ENCODE measurements at regions not wholly inside any gene's neighbourhood (a gene's known extent, or its start where the extent isn't known, plus 50 kb on each side); places are given as distances from the start of the nearest gene placed in this dataset.

DNA sequence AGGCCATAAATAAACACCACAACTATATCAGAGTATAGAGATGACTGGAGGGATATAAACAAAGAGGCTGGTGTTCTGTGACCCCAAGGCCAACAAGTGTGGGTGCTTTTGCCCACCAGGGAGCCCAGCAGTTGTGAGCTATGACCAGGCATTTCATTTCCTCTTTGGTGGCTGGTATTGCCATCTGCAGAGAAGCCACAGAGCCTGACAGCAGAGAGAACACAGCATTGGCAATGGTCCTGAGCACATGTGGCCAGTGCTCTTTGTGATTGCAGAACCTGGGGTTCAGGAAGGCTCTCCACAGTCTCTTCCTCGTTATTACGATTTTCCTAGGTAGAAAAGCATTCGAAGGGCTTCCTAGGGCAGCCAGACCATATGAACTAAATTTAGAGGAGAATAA, 112.3 kb downstream of the TM2D1 start:
- no peak overlapping the region for H3K27ac ChIP-seq
- TF ChIP-seq ZFX (IDR thresholded peaks at IDR 0.05), result no peak
- no peak for TF ChIP-seq CTCF (conservative IDR thresholded peaks at IDR 0.05)

DNA sequence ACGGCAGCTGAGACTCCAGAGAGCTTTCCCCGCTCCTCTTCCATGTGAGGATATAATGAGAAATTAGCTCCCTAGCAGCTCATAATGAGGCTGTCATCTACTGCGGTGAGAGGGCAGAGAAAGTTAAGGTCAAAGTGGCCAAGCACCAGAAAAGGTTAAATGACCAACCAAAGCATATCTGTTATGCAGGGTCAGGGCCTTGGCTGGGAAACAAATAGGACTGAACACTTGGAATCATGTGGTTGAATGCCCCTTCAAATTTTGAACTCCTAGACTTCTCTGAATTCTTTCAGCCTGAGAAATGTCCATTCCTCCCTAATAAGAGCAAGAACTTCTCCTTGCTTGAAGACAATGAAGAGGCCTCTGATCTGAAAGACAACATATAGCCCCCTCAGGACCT, 115.9 kb downstream of the TM2D1 start:
- TF ChIP-seq CTCF (conservative IDR thresholded peaks at IDR 0.05) (no peak), ZFX (IDR thresholded peaks at IDR 0.05) (no peak)
- H3K27ac ChIP-seq, result no peak overlapping the region

DNA sequence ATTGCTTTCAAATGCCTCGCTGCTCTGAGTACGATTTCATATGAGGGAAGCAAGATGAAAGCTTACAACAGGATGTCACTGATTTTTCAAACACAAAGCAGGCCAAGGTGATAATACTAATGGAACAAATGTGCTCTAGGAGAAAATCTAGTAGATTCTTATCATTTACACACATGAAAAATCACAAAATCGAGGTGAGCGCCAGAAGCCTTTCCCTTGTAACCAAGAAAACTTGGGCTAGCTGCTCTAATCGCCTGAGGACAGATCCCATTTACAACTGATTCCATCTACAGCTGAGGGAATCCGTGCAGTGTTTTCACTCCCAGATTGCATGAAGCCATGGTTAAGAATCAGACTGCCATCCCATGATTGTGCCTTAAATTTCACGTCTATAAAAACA, 117.5 kb downstream of the TM2D1 start:
- H3K27ac ChIP-seq, result no peak overlapping the region
- TF ChIP-seq CTCF (conservative IDR thresholded peaks at IDR 0.05) (no peak), ZFX (IDR thresholded peaks at IDR 0.05) (no peak)

DNA sequence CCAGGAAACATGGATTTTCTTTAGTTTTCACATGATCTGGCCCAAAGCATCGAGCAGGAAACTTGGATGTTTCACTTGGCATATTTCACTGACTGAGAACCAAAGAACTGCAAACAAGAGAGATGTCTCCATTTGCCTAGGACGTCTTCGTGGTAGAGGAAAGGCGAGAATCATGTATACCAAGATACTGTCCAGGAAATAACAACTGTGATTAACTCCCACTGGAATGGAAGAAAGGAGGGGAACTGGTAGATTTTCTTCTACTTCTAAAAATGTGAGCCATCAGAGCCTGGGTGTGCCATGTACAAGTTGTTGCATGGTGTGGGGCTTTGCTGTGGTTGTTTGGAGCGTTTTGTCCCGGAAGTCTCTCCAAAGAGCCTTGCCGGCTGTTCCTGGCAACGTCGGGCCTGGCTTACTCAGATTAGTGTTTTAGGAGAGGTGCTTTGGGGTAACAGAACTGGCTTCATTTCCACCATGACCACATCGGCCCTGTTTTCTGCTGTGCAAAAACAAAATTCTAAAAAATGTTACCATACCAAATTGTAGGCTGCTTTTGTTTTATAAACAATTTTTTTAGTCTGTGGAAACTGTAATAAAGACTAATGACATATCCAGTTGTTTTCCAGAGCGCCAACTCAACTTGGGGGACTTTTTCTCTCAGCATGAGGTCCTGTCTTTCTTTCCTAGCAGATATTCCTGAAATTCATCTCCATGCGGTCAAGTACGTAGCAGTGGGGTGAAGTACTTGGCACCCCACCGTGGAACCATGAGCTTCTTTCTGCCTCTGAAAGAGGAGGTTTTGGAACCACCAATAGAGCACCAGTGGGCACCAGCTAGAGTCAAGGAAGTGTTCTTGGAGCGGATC, 118.3 kb downstream of the TM2D1 start:
- TF ChIP-seq ZFX (IDR thresholded peaks at IDR 0.05), result no peak
- TF ChIP-seq CTCF (conservative IDR thresholded peaks at IDR 0.05), result no peak
- H3K27ac ChIP-seq, result no peak overlapping the region

GRCh38 chr1:61605607-61606321, 119.2 kb downstream of the TM2D1 start:
- no peak overlapping the region for H3K27ac ChIP-seq
- no peak for TF ChIP-seq CTCF (conservative IDR thresholded peaks at IDR 0.05)
- no peak for TF ChIP-seq ZFX (IDR thresholded peaks at IDR 0.05)

DNA sequence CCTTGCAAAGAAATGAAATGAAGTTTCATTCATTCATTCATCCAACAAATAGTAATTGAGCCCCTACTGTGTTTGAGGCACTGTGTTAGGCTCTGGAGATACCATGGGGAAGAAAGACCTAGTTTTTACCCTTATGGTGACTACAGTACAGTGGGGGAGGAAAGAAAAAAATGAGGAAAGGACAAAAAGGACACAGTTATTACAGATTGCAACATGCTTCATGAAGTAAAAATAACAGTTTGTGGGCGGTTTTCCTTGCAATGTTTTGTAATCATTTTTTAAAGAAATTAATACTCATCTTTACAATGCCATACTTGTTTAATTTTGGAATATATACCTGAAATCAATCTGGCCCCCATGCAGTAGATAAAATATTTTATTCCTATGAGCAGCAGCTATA, 120.3 kb downstream of the TM2D1 start:
- H3K27ac ChIP-seq, result no peak overlapping the region
- no peak for TF ChIP-seq ZFX (IDR thresholded peaks at IDR 0.05)
- TF ChIP-seq CTCF (conservative IDR thresholded peaks at IDR 0.05), result no peak

DNA sequence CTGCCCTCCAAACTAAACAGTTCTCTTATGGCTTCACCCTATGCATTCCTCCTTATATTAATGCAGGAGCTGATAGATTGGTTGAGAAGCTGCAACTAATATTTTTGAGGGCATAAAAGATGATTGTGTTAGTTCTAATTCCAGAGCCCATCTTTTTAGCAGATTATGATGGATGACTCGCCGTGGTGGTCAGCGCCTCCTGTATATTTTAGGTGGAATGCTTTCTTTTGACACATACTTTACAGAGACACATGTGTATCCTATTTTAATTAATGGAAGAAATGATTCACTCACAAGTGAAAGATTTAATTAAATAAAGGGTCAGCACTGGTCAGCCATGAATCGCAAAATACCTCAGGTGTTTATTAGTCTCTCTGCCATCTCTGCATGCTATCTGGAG, 120.7 kb downstream of the TM2D1 start:
- no peak overlapping the region for H3K27ac ChIP-seq
- TF ChIP-seq ZFX (IDR thresholded peaks at IDR 0.05) (no peak), CTCF (conservative IDR thresholded peaks at IDR 0.05) (no peak)

Measured in C4-2B (cell line).